CD14-positive monocyte (primary cell): ENCODE measurements at regions not wholly inside any gene's neighbourhood (a gene's known extent, or its start where the extent isn't known, plus 50 kb on each side); places are given as distances from the start of the nearest gene placed in this dataset.

Experiments
- DNase-seq, 3 donors: peaks; one replicate each; pipeline ENCODE4 v3.0.0-alpha.2; 2011 to 2022
- H2AFZ ChIP-seq: 2 replicates; pipeline ENCODE4 v1.6.0; 2012; ENCODE audit warnings: mild to moderate bottlenecking, low read depth, low read length, inconsistent platforms; ENCODE audit not compliant: insufficient read depth, poor library complexity, severe bottlenecking
- H3K27ac ChIP-seq, 2 donors: 1 replicate in 1 of 2; 2 replicates in 1 of 2; pipeline ENCODE4 v1.5.1; 2012 to 2013; ENCODE audit warnings: low read length in 2 of 2, control low read depth in 1 of 2, inconsistent platforms in 1 of 2, low read depth in 1 of 2, mild to moderate bottlenecking in 1 of 2
- H3K27me3 ChIP-seq, 2 donors: one replicate each; pipeline versions ENCODE4 v1.6.0 to v1.6.1; 2011 to 2013; ENCODE audit warnings: low read length in 2 of 2; ENCODE audit not compliant: control insufficient read depth in 2 of 2, insufficient read depth in 2 of 2
- H3K36me3 ChIP-seq, 2 donors: replicated peaks in 1 of 2; 1 replicate in 1 of 2; 2 replicates in 1 of 2; pipeline versions ENCODE4 v1.5.1 to v1.6.1; 2012 to 2013; ENCODE audit warnings: low read length in 2 of 2, control low read depth in 1 of 2, inconsistent platforms in 1 of 2, mild to moderate bottlenecking in 1 of 2; ENCODE audit not compliant: insufficient read depth in 2 of 2, control insufficient read depth in 1 of 2
- H3K4me1 ChIP-seq, 2 donors: 1 replicate in 1 of 2; 2 replicates in 1 of 2; pipeline versions ENCODE4 v1.5.1 to v1.6.1; 2012 to 2013; ENCODE audit warnings: low read length in 2 of 2, control low read depth in 1 of 2, inconsistent platforms in 1 of 2, mild to moderate bottlenecking in 1 of 2, moderate library complexity in 1 of 2; ENCODE audit not compliant: insufficient read depth in 2 of 2, control insufficient read depth in 1 of 2
- H3K4me2 ChIP-seq: replicated peaks from 2 replicates; pipeline ENCODE3; 2012; ENCODE audit warnings: low read length, moderate library complexity, mild to moderate bottlenecking; ENCODE audit not compliant: poor library complexity, severe bottlenecking; ENCODE audit errors: extremely low read depth
- H3K4me3 ChIP-seq, 3 experiments: fragments of 200-600 bp in 1 of 3; sonication (generic) in 1 of 3; replicated peaks in 1 of 3; 1 replicate in 2 of 3; 2 replicates in 1 of 3; pipeline ENCODE4 v1.5.1; 2011 to 2013; ENCODE audit warnings: low read length in 3 of 3, mild to moderate bottlenecking in 3 of 3, control low read depth in 2 of 3, low read depth in 2 of 3, inconsistent platforms in 1 of 3, moderate library complexity in 1 of 3
- H3K79me2 ChIP-seq: 2 replicates; pipeline ENCODE4 v1.6.0; 2012; ENCODE audit warnings: mild to moderate bottlenecking, control low read depth, inconsistent platforms, low read length, moderate library complexity; ENCODE audit not compliant: insufficient read depth
- H3K9ac ChIP-seq: 2 replicates; pipeline ENCODE4 v1.6.0; 2017; ENCODE audit warnings: low read length, mild to moderate bottlenecking; ENCODE audit not compliant: insufficient read depth, poor library complexity, severe bottlenecking
- H3K9me3 ChIP-seq, 2 donors: replicated peaks in 1 of 2; 1 replicate in 1 of 2; 2 replicates in 1 of 2; pipeline versions ENCODE4 v1.5.1 to v1.6.1; 2012 to 2013; ENCODE audit warnings: low read length in 2 of 2, control low read depth in 1 of 2; ENCODE audit not compliant: control insufficient read depth in 1 of 2, insufficient read depth in 1 of 2
- H4K20me1 ChIP-seq: 2 replicates; pipeline ENCODE4 v1.6.0; 2012; ENCODE audit warnings: mild to moderate bottlenecking, low read length, control low read depth, moderate library complexity; ENCODE audit not compliant: insufficient read depth
- H3K27ac Mint-ChIP-seq, 7 donors: one replicate each; pipeline ENCODE4 v1.8.0; 2020; ENCODE audit warnings: mild to moderate bottlenecking in 7 of 7, mixed read lengths in 7 of 7, moderate library complexity in 6 of 7, inconsistent platforms in 2 of 7
- H3K27me3 Mint-ChIP-seq, 3 donors: one replicate each; pipeline ENCODE4 v1.8.0; 2021 to 2022; ENCODE audit warnings: low read depth in 3 of 3, mild to moderate bottlenecking in 3 of 3, mixed read lengths in 3 of 3, moderate library complexity in 3 of 3, inconsistent platforms in 1 of 3
- H3K36me3 Mint-ChIP-seq, 2 donors: one replicate each; pipeline ENCODE4 v1.8.0; 2020; ENCODE audit warnings: mixed read lengths in 2 of 2, inconsistent platforms in 1 of 2, mild to moderate bottlenecking in 1 of 2
- H3K4me1 Mint-ChIP-seq: one replicate; pipeline ENCODE4 v1.8.0; 2020; ENCODE audit warnings: mild to moderate bottlenecking, mixed read lengths
- H3K4me3 Mint-ChIP-seq, 2 donors: one replicate each; pipeline ENCODE4 v1.8.0; 2020; ENCODE audit warnings: mild to moderate bottlenecking in 2 of 2, mixed read lengths in 2 of 2, moderate library complexity in 1 of 2
- H3K9me3 Mint-ChIP-seq, 7 donors: one replicate each; pipeline ENCODE4 v1.8.0; 2020 to 2022; ENCODE audit warnings: mixed read lengths in 7 of 7, mild to moderate bottlenecking in 6 of 7, moderate library complexity in 6 of 7, inconsistent platforms in 2 of 7
- CTCF ChIP-seq: fragments of 200-600 bp; IDR thresholded peaks from one replicate; pipeline ENCODE4 v1.8.0; 2022; ENCODE audit warnings: antibody characterized with exemption, mild to moderate bottlenecking
- WGBS: methylation state at CpG from one replicate; pipeline ENCODE4 v1.1.5; 2013; ENCODE audit warnings: missing lambda C conversion rate; ENCODE audit not compliant: insufficient coverage; 5-methylcytosine and 5-hydroxymethylcytosine counted together
- intact Hi-C, 2 donors: fragments of 100-400 bp; cut with micrococcal nuclease; formaldehyde crosslinking; loops; one replicate each; pipeline versions ENCODE4 v1.15.0 to v1.15.1; 2023

DNA sequence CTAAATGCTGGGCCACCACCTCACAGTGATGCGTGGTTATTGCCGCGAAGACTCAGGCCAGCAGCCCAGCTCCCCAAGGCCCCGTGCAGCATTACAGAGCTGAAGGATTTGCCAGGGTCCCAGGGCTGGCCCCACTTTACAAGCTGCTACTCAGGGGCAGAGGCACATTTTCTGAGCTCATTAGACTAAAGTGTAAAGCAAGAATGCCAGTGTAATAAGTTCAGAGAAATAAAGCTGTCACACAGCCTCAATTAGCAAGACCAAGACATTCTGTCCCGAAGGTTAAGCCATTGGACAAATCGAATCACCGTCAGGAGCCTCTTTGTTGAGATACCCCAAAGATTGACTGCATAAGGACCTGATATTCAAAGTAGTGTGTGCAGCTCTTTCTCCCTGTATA is 428.4 kb downstream of the EFNB2 start:
- Histone ChIP-seq H3K36me3 (no peaks in the 10 kb centered on the region), H3K9me3 (peaks cover 0 to 3% of the 10 kb centered on the region in 2 donors), H3K27me3 (no peaks in the 10 kb centered on the region), H4K20me1 (no peaks in the 10 kb centered on the region), H3K4me2 (no peak overlapping the region), H3K9ac (no peak overlapping the region), H3K4me3 (no peak overlapping the region), H3K79me2 (no peaks in the 10 kb centered on the region), H3K4me1 (no peaks in the 10 kb centered on the region), H2AFZ (no peak overlapping the region), H3K27ac (no peak overlapping the region)
- no peak for DNase-seq
- 90% methylated on average over 5 of the region's 7 CpGs for WGBS
- Mint-ChIP-seq H3K9me3 (peaks cover 0 to 10% (median 2%) of the 10 kb centered on the region in 7 donors), H3K36me3 (no peaks in the 10 kb centered on the region), H3K27ac (no peak overlapping the region), H3K4me3 (no peak overlapping the region), H3K27me3 (no peaks in the 10 kb centered on the region), H3K4me1 (no peaks in the 10 kb centered on the region)
- intact Hi-C loops: no loop called here
- no peak for TF ChIP-seq CTCF

DNA sequence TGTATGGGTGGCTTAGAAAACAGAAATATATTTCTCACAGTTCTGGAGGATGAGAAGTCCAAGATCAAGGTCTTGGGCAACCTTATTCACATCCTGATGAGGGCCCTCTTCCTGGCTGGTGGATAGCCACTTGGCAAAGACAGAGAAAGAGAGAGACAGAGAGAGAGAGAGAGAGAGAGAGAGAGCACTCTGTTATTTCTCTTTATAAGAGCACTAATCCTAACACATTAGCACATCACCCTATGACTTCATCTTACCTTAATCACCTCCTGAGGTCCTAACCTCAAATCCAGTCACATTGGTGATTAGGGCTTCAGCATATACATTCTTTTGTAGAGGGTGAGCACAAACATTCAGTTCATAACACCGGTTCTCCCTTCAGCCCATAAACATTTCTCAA is 430.3 kb downstream of the EFNB2 start:
- Histone ChIP-seq H3K9me3 (peaks cover 0 to 3% of the 10 kb centered on the region in 2 donors), H3K79me2 (no peaks in the 10 kb centered on the region), H3K27me3 (no peaks in the 10 kb centered on the region), H3K27ac (no peak overlapping the region), H3K4me3 (no peak overlapping the region), H4K20me1 (no peaks in the 10 kb centered on the region), H3K4me1 (no peaks in the 10 kb centered on the region), H2AFZ (no peak overlapping the region), H3K36me3 (no peaks in the 10 kb centered on the region), H3K9ac (no peak overlapping the region), H3K4me2 (no peak overlapping the region)
- Mint-ChIP-seq H3K4me3 (no peak overlapping the region), H3K9me3 (peaks cover 0 to 8% (median 2%) of the 10 kb centered on the region in 7 donors), H3K4me1 (no peaks in the 10 kb centered on the region), H3K36me3 (no peaks in the 10 kb centered on the region), H3K27ac (no peak overlapping the region), H3K27me3 (no peaks in the 10 kb centered on the region)
- intact Hi-C loops: no loop called here
- TF ChIP-seq CTCF: no peak
- no CpG with 5 or more reads among the region's 1 CpG for WGBS
- no peak for DNase-seq
